Glomerular endothelial cell (primary cell): ENCODE measurements at regions not wholly inside any gene's neighbourhood (a gene's known extent, or its start where the extent isn't known, plus 50 kb on each side); places are given as distances from the start of the nearest gene placed in this dataset.

Source experiments
- DNase-seq: peaks from one replicate; pipeline ENCODE4 v3.0.0-alpha.2; 2011; ENCODE audit warnings: low read depth, low spot score; ENCODE audit errors: extremely low read depth

DNA sequence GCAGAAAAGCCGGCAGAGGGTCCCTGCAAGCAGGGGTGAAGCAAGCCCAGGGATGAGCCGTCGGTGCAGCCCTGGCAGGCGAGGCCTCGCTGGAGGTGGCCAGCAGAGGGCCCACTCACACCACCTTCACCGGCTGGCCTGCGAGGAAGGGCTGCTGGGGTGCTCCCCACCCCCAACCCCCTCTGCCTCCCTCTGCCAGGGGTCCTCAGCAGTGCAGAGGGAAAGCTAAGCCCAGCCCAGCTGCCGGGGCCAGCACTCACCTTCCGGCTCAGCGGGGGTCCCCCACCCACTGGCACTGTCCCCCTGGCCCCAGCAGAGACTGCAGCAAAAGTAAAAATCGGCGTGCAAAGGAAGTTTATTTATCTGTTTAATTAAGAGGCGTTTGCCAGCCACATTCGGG lies 113.4 kb downstream of the ENGASE start:
- DNase-seq, result no peak

DNA sequence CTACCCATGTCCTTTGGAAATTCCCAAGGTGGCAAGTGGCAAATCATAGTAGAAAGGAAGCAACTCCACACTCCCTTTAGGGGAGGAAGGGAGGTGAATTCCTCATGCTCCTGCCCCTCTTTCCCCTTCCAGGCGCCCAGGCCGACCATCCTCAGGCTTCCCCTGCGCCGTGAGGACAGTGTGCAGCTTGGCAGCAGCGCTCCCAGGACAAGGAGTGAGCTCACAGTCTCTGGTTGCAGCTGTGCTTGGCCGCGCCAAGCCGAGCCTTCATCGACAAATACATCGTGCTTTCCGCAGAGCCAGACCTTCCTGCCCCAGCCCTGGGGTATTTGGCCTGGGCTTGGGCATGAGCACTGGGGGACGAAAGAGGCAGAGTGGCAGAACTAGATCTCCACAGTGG lies 112.6 kb downstream of the ENGASE start:
- no peak for DNase-seq

DNA sequence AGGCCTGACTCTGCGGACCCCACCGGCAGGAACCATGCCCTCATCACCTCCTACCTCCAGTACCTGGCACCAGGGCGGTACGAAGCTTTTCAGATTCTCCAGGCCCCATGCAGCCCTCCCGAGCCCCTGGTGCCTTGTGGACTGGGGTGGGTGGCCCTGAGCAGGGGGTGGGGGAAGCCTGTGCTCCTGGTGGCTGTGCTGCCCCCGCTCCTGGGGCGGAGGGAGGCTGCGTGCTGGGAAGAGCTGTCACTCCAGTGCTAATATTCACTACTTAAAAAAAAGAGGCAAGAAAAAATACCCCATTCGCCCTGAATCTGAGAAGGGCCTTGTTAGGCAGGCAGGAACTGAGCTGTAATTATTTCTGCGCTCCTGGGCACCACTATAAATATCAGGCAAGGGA lies 111.8 kb downstream of the ENGASE start:
- no peak for DNase-seq

DNA sequence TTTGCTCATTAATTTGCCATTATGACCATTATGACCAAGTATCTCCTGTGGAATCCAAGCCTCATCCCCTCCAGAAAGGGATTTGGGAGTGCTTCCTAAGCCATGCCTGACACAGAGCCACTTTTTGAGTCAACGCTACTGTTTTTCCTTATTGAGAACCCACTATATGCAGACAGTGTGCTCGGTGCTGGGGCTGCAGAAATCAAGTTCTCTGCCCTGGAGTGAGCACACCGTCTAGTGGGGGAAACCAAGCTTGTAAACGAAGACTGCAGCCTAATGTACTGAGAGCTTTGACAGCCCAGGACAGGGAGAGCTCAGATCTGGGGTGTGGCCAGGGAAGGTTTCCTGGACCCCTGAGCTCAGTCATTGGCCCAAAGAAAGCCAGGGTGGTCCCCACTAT lies 111.0 kb downstream of the ENGASE start:
- no peak for DNase-seq

DNA sequence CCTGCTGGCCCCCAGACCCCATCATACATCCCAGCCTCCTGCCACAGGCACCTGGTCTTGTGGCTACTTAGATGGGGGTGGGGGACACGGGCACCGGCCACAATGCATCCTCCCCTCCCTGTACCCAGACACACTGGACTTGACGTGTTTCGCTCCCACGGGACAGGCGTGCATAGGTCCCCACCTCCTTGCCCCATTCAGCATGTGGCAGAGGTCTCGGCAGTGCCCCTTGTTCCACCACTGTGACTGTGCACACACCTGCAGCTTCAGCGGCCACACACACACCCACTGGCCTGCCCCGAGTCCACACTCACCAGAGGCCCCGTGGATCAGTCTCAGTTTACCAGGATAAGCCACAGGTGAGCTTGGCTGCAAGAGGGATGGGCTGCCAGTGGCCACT lies 109.6 kb downstream of the ENGASE start:
- DNase-seq, result no peak

DNA sequence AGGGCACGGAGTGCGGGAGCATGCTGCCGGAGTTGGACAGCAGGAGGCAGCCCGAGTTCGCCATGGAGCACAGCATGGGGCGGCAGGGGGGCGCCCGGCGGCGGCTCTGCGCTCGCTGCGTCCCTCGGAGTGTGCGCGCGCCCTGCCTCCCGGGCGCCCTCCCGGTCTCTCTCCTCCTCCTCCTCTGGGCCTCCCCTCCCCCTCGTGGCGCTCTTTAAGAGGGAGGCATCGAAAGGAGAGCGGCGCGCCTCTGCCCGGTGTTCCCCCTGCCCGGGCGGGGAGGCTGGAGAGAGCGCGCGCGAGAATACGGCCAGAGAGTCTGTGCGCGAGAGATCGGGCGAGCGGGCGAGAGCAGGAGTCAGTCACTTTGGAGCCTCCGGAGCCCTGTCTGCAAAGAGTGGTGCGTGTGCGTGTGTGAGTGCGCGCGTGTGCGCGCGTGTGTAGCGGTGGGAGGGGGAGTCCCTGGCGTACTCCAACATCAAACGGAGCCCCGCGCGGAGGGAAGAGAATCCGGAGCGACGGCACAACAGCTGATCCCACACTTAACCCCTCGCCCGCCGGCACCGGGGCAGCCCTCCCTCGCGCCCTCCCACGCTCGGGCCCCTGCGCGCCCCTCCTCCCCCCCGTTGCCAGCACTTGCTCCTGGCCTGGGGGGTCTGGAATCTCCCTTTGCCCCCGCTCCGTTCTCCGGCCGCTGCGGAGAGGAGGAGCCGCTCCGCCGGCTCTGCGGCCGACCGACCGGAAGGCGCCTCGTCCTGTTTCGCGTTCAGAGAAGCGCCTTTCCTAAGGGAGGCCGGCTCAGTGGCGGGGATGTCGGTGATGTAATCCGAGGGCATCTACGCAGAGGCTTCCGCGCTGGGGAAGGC lies 108.9 kb downstream of the ENGASE start:
- DNase-seq, result no peak

DNA sequence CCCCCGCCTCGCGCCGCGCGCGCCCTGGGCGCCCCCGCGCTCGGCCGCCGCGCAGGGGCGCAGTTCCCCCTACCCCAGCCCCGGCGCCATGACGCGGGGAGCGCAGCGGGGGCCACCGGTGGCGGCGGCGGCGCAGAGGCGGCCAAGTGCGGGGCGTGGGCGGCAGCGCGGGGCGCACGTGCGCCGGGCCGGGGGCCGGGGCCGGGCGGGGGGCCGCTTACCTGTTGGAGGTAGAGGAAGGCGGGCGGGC lies 108.3 kb downstream of the ENGASE start:
- DNase-seq, result no peak

DNA sequence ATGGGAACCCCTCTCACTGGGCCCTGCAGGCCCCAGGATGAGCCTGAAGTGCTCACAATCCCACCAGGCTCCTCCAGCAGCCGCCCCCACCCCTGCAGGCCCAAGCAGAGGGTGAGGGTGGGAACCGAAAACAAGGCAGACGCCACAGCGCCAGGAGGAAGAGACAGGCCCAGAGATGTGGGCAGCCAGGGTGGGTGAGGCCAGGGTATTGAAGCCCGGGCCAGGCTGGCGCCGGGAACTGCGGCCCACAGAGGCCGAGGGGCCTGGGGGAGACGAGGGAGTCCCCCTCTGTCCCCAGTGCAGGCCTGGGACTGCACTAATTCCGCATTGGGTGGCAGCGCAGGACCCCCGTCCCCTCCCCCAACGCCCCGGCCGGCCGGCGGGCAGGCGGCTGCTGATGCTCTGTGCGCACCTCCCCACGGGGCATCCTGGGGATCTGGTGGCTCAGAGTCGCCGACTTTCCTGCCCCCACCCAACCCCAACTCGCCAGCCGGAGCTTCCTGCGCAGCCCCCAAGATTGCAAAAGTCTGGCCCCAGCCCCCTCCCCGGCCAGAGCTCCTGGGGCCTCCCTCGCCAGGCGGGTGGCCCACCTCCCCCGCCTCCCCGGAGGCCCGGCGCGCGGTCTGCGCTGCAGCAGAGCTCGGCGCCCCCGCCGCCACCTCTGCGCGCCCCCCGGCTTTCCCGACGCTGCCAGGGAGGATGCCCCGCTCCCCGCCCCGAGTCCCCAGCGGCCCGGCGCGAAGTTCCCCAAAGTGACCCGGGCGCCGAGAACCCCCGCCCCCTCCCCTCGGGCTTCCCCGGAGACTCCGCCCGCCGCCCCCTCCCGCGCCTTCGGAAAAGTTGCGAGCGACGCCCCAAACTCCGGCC lies 107.8 kb downstream of the ENGASE start:
- DNase-seq, result no peak

DNA sequence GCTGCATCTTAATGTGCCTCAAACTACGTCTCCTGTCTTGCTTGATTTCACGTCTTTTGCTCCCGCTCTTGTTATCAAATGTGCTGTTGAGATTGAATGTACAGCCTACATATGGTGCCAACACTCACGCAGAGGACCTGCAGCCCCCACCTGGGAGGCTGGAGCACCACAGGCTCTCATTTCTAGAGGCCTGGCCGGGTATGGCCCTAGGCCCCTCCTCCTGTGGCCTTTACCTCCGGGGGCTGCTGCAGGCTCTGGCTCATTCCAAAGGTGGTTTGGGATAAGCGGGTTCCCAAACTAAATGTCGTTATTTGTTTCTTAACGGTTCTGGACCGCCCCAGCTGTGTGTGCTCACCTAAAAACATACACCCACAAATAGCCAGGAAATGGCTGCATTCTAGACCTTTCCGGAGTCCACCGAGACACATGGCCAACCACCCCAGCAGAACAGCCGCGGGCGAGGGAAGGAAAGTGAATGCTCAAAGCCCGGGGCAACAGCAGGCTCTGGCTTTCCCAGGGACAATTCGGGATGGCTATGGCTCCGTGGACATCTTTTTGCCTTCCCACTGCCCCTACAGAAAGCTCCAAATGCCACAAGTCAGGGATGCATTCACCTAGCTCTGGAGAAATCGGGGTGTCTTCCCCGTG lies 105.9 kb downstream of the ENGASE start:
- no peak for DNase-seq

DNA sequence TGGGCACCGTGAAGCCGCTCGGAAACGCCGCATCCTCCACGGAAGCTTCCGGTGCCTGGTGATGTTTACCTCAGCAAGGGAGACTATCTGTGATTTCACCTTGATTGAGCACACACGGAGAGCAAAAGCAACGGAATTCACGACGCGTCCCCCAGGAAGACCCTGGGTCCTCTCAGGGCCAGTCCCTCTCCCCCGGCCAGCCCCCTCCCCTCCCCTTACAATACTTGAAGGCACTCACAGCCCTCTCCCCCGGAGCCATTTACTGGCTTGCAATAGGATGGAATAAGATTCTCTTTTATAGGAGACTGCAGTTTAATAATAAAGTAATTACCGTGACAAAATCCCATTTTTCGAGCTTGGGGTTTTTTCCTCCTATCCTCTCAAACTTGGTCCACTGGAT lies 104.7 kb downstream of the ENGASE start:
- no peak for DNase-seq

DNA sequence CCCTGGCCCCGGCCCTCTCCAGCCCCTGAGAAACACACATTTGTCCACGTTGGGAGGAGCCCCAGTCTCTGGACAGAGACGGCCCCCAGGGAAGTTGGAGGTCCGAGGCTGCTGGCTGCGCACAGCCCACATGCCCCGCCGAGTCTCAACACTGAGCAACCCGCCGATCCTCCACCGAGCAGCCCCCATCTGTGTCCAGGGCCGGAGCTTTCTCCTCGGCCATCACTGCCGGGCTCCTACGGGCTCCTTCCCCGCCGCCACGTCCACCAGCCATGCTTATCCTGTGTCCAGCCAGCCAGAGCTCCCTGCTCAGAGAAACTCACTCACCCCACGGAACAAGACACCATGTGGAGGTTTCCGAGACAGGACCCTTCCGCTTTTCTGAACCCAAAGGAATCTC lies 103.3 kb downstream of the ENGASE start:
- DNase-seq, result no peak

DNA sequence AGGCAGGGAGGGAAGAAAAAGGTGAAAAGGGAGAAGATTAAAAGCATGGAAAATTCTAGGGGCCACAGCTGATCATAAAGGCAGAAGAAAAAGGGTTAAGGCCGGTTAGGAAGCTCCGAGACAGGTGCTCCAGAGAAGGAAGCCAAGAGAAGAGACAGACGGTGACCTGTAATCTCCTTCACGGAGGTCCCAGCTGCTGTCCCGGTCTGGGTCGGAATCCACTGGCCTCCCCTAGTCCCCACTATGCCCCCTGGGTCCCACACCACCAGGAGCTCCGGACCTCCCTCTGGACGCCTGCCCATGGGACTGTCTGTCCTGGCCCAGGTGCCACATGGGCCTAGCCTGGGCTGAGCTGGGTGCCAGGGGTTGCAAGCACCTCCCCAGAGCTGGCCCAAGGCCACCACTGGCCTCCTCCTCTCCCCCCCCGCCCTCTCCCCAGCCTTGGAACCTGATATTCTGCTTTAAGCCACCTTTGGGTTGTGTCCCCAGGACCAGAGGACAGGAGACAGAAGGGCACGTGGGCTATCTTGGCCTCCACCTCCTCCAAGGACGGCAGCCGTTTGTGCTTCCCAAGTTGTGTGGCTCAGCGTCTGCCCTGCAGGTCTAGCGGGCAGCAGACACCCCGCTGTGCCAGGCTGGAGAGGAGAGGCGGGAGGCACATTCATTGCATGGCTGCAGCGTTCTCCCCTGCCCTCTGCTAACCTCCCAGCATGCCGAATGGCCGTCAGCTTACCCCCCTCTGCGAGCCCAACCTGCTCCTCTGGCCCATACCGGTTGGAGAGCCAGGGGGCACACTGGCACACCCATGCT lies 102.4 kb downstream of the ENGASE start:
- no peak for DNase-seq

DNA sequence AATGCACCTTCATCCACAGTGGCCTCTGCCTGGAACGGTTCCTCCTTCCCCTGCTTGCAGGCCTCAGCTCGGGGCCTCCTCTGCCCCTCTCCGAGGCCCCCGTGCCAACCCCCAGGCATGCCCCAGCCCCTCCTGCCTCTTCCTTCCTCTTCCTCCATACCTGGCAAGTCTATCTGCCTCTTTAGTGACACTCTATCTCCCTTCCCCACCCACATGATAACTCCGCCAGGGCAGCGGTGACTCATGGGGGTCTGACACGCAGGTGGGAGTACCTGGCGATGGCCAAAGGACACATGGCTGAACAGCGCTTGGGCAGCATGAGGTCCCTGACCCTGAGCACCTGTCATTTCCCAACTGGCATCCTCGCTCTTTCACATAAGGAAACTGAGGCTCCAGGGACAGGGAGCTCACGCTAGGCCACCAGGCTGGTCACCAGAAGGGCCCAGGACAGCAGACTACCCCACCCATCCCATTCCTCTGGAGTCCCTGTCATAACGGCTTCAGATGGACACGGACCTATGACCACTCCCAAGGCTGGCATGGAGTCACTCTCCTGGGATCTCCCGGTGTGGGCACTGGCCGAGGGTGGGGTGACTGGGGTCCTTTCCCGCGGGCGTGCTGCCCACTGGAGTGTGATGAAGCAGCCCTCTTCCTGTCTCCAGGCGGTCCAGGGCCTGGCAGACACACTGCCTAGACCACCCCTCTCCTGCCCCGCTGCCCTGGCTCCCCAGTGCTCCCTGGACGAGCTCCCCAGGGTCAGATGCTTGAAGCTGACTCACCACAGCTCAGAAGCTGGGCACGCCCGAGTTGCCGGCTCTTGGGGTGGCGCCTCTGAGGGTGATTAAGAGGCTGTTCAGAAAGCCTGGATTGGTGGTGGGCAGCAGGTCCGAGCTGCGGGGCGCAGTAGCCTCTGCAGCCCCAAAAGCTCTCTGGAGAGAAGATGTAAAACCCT lies 100.6 kb downstream of the ENGASE start:
- no peak for DNase-seq

DNA sequence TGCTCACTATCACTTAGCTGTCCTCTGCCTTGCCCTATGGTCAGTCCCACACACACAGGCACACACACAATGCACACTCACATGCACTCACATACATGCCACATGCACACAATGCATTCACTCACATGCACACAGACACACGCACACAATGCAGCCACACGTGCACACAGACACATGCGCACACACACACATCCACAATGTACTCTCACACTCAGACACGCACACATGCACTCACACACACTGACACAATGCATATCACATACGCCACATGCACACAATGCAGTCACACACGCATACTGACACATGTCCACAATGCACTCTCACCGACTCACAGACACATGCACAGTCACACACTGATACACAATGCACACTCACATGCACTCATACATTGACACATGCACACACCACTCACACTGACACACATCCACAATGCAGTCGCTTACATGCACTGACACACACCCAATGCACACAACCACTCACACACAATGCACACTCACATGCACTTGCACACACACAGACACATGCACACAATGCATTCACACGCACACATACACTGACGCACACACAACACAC lies 99.7 kb downstream of the ENGASE start:
- DNase-seq, result no peak

DNA sequence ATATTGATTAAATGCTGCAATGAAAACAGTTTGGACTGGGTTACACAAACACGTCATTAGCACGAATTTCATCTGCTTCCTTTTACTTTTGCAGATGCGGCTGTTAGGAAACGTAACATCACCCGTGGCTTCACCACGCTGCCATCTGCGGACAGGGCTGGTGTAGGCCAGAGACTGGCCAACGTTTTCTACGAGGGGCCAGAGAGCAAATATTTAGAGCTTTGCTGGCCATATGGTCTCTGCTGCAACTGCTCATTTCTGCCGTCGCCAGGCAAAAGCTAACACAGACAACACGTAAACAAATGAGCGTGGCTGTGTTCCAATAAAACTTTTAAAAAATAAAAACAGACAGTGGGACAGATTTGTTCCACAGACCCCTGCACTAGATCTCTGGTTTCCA lies 96.6 kb downstream of the ENGASE start:
- DNase-seq, result no peak

DNA sequence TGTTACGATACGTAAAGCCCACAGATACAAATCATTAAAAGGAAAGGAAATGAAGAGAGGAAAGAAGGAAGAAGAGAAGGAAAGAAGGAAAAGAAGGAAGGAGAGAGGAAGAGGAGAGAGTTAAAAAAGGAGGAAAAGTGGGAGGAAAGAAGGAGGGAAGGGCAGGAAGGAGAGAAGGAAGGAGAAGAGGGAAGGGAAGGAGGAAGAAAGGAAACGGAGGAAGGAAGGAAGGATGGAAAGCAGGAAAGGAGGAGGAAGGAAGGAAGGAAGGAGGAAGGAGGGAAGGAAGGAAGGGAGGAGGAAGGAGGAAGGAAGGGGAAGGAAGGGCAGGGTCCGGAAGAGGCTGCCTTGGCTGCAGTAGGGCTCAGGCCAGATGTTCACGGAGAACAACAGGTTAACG lies 95.2 kb downstream of the ENGASE start:
- no peak for DNase-seq

DNA sequence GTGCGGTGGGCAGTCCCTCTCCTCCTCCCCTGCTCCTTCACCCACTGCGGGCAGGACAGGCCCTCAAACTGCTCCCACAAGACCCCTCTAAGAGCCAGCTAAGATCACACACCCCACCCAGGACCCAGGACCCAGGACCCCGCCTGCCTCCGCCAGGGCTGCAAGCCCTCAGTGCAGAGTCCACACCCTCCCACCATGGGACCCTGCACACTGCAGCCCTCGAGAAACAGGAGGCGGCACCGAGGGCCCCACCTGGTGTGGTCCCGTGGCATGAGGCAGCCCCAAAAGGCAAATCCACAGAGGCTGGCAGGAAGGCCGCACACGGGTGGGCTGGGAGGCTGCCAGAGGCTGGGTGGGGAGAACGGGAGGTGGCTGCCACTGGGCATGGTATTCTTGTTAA lies 94.7 kb downstream of the ENGASE start:
- no peak for DNase-seq

DNA sequence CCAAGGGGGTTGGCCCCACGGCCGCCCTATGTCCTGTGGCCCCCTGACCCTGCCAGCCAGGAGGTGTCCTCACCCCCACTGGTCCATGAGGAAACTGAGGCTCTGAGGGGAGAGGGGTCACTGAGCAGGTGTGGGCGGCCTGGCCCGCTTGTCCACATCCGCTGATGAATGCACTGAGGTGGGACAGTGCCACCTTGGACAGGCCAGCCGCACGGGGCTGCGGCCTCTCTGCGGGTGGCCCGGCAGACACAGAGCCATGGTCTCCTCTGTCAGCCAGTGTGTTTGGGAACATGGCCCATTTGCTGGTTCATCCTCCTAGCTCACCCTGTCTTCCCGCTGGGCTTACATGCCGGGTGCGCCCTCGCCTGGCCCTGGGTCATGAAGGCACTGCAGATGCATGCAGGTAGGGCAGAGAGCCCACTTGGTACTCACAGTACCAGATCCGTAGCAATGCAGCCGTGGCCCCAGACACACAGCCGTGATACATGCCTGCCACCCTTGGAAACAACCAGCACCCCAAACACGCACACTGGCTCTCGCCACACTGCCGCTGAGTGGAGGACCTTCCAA lies 93.9 kb downstream of the ENGASE start:
- no peak for DNase-seq

DNA sequence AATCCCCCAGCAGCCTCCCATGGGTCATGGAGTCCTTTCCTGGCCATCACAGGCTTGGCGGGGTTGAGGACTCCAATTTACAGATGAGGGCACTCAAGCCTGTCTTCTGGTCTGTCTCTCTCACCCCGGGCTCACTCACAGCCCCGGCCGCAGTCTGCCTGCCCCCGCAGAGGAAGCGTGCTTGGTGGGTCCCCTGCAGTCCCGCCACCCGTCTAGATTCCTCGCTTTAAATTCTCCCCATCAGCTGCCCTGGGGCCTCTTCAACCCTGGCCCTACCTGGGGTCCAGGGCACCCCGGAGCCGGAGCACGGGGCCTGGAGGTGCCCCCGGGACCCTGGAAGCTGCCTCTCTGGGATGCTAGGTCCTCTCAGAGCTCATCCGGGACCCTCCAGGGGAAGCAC lies 92.9 kb downstream of the ENGASE start:
- no peak for DNase-seq
